ENCODE measurements at regions not wholly inside any gene's neighbourhood (a gene's known extent, or its start where the extent isn't known, plus 50 kb on each side); places are given as distances from the start of the nearest gene placed in this dataset.
A peak's percentile ranks its signal among the peaks of the same experiment; 100 is the strongest.
"Not testable (repeated sequence)": the region's sequence is repeated elsewhere in the genome, so short reads cannot be mapped to it uniquely, and the experiment has no call there.

- not testable (repeated sequence) for H3K27me3 Mint-ChIP-seq, DNase-seq, H3K4me1 Mint-ChIP-seq, H3K27ac Mint-ChIP-seq, ATAC-seq, H3K4me3 Mint-ChIP-seq
- H3K9me3 Mint-ChIP-seq: peaks cover 0 to 10% of the 10 kb centered on the region in 2 donors
Measured at GRCh38 chr16:33700320-33700719, 240.9 kb downstream of the TP53TG3F start.

GRCh38 chr16:33706845-33707590 is 247.6 kb downstream of the TP53TG3F start:
- H3K27ac Mint-ChIP-seq, H3K27me3 Mint-ChIP-seq, ATAC-seq, H3K4me1 Mint-ChIP-seq, H3K9me3 Mint-ChIP-seq, DNase-seq, H3K4me3 Mint-ChIP-seq: not testable (repeated sequence)

GRCh38 chr16:33707591-33707934 is 248.2 kb downstream of the TP53TG3F start:
- not testable (repeated sequence) for DNase-seq, ATAC-seq, H3K9me3 Mint-ChIP-seq, H3K4me1 Mint-ChIP-seq, H3K27me3 Mint-ChIP-seq, H3K4me3 Mint-ChIP-seq
- H3K27ac Mint-ChIP-seq: peak overlapping the region in 1 of 2 donors; percentile 80

- H3K27ac Mint-ChIP-seq, ATAC-seq, H3K4me3 Mint-ChIP-seq, H3K27me3 Mint-ChIP-seq, DNase-seq, H3K4me1 Mint-ChIP-seq: not testable (repeated sequence)
- H3K9me3 Mint-ChIP-seq: peaks cover 0 to 14% of the 10 kb centered on the region in 2 donors
Measured at GRCh38 chr16:33709856-33710695, 250.7 kb downstream of the TP53TG3F start.

GRCh38 chr16:33710696-33711087 is 251.3 kb downstream of the TP53TG3F start:
- peaks cover 0 to 14% of the 10 kb centered on the region in 2 donors for H3K9me3 Mint-ChIP-seq
- H3K4me3 Mint-ChIP-seq, H3K4me1 Mint-ChIP-seq, H3K27ac Mint-ChIP-seq, DNase-seq, ATAC-seq, H3K27me3 Mint-ChIP-seq: not testable (repeated sequence)

- peaks cover 0 to 14% of the 10 kb centered on the region in 2 donors for H3K9me3 Mint-ChIP-seq
- not testable (repeated sequence) for H3K27ac Mint-ChIP-seq, H3K27me3 Mint-ChIP-seq, DNase-seq, H3K4me1 Mint-ChIP-seq, H3K4me3 Mint-ChIP-seq, ATAC-seq
Measured at GRCh38 chr16:33711616-33712015, 252.2 kb downstream of the TP53TG3F start.

GRCh38 chr16:33712308-33712707 is 252.9 kb downstream of the TP53TG3F start:
- H3K27me3 Mint-ChIP-seq, H3K4me3 Mint-ChIP-seq, DNase-seq, H3K4me1 Mint-ChIP-seq, H3K27ac Mint-ChIP-seq, ATAC-seq: not testable (repeated sequence)
- peaks cover 0 to 12% of the 10 kb centered on the region in 2 donors for H3K9me3 Mint-ChIP-seq

GRCh38 chr16:33712851-33713709 is 253.7 kb downstream of the TP53TG3F start:
- not testable (repeated sequence) for H3K27me3 Mint-ChIP-seq, H3K27ac Mint-ChIP-seq, DNase-seq, H3K4me1 Mint-ChIP-seq, H3K4me3 Mint-ChIP-seq, ATAC-seq, H3K9me3 Mint-ChIP-seq

- H3K9me3 Mint-ChIP-seq, H3K4me3 Mint-ChIP-seq, H3K4me1 Mint-ChIP-seq, ATAC-seq, DNase-seq, H3K27me3 Mint-ChIP-seq: not testable (repeated sequence)
- H3K27ac Mint-ChIP-seq: peak overlapping the region in 1 of 2 donors; percentile 85
Measured at GRCh38 chr16:33713710-33714538, 254.5 kb downstream of the TP53TG3F start.

- H3K4me1 Mint-ChIP-seq, H3K4me3 Mint-ChIP-seq, H3K9me3 Mint-ChIP-seq, ATAC-seq, H3K27me3 Mint-ChIP-seq, DNase-seq, H3K27ac Mint-ChIP-seq: not testable (repeated sequence)
Measured at GRCh38 chr16:33731167-33731566, 271.8 kb downstream of the TP53TG3F start.

GRCh38 chr16:33734650-33735049 is 275.2 kb downstream of the TP53TG3F start:
- not testable (repeated sequence) for ATAC-seq, H3K9me3 Mint-ChIP-seq

GRCh38 chr16:33766869-33767765 is 307.7 kb downstream of the TP53TG3F start:
- H3K27ac Mint-ChIP-seq: peak overlapping the region in 1 of 2 donors; percentile 87
- not testable (repeated sequence) for H3K4me1 Mint-ChIP-seq, H3K4me3 Mint-ChIP-seq, DNase-seq, H3K27me3 Mint-ChIP-seq, ATAC-seq, H3K9me3 Mint-ChIP-seq

More at GRCh38 chr16:33734650-33735049, 275.2 kb downstream of the TP53TG3F start:
- not testable (repeated sequence) for H3K4me1 Mint-ChIP-seq, DNase-seq, H3K27me3 Mint-ChIP-seq, H3K27ac Mint-ChIP-seq, H3K4me3 Mint-ChIP-seq

- H3K27ac Mint-ChIP-seq, H3K27me3 Mint-ChIP-seq, DNase-seq, H3K4me1 Mint-ChIP-seq, H3K9me3 Mint-ChIP-seq, ATAC-seq, H3K4me3 Mint-ChIP-seq: not testable (repeated sequence)
Measured at GRCh38 chr16:33768710-33769109, 309.3 kb downstream of the TP53TG3F start.

Data from stimulated activated naive CD8-positive, alpha-beta T cell treated with anti-CD3 and anti-CD28 coated beads, Interleukin-15, amount 100 ng/mL, for 72 hours (primary cell).